Urinary bladder (tissue), 3 donors: ENCODE measurements at regions not wholly inside any gene's neighbourhood (a gene's known extent, or its start where the extent isn't known, plus 50 kb on each side); places are given as distances from the start of the nearest gene placed in this dataset.
"Not testable (repeated sequence)": the region's sequence is repeated elsewhere in the genome, so short reads cannot be mapped to it uniquely, and the experiment has no call there.

Experiments
- DNase-seq: peaks from one replicate; pipeline ENCODE4 v3.0.0-alpha.2; 2015; ENCODE audit errors: extremely low spot score
- H3K27ac ChIP-seq: one replicate; pipeline ENCODE4 v1.5.1; 2013; ENCODE audit warnings: low read depth, mild to moderate bottlenecking, moderate library complexity
- H3K36me3 ChIP-seq: one replicate; pipeline ENCODE4 v1.6.1; 2013; ENCODE audit warnings: mild to moderate bottlenecking, moderate library complexity; ENCODE audit not compliant: insufficient read depth
- H3K4me1 ChIP-seq: one replicate; pipeline ENCODE4 v1.6.1; 2013; ENCODE audit warnings: mild to moderate bottlenecking, moderate library complexity; ENCODE audit not compliant: insufficient read depth
- H3K4me3 ChIP-seq: one replicate; pipeline ENCODE4 v1.5.1; 2013; ENCODE audit warnings: low read depth, low read length
- WGBS: extraction: QIAGEN DNeasy Blood & Tissue Kit; methylation state at CpG from one replicate; pipeline ENCODE4 v1.1.7; 2013; 5-methylcytosine and 5-hydroxymethylcytosine counted together
- donor health status: healthy with polysubstance abuse.
- donor health status: healthy.

GRCh38 chr6:60830726-60831125 lies 1455.3 kb downstream of the KHDRBS2 start:
- not testable (repeated sequence) for H3K27ac ChIP-seq, H3K4me3 ChIP-seq, H3K36me3 ChIP-seq, DNase-seq, H3K4me1 ChIP-seq
- 32% methylated on average over 4 of the region's 4 CpGs for WGBS

- DNase-seq, H3K4me1 ChIP-seq, H3K36me3 ChIP-seq, H3K27ac ChIP-seq, H3K4me3 ChIP-seq: not testable (repeated sequence)
These were observed 1463.4 kb downstream of the KHDRBS2 start for GRCh38 chr6:60822597-60822996.

GRCh38 chr6:60818072-60818471 lies 1468.0 kb downstream of the KHDRBS2 start:
- not testable (repeated sequence) for DNase-seq, H3K36me3 ChIP-seq, H3K4me3 ChIP-seq, H3K4me1 ChIP-seq, H3K27ac ChIP-seq
- WGBS: 80% methylated on average over 2 of the region's 2 CpGs

GRCh38 chr6:60814784-60815183 lies 1471.2 kb downstream of the KHDRBS2 start:
- not testable (repeated sequence) for H3K36me3 ChIP-seq, DNase-seq, H3K4me1 ChIP-seq, H3K4me3 ChIP-seq, H3K27ac ChIP-seq
- WGBS: 88% methylated on average over 1 of the region's 1 CpG

DNA sequence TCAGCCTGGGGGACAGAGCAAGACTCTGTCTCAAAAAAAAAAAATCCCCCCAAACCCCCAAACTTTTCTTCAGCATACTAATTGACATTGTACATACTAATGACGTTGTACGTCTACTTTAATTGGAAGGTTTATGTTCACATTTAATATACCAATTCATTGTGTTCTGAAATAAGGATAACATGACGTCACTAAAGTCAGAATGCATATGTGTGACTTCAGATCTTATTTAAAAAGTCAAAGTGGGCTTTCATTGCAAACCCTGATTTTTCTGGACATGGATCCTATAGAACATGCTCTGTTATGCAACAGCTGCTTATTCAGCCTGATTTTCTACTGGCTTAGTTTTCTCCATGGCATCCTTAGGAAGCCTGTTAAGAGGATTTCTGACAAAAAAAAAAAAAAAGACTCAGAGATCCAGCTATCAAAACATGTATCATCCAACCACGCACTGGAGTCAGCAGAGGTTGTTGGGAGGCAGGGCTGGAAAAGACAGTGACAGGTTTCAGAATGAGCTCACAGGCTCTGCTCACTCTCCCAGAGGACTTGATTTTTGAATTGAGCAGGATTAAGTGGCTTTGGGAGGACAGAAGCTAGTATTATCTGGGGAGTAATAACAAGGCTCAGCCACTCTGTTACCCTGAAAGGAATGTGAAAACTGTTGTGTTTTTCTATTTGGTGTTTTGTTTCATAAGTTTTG lies 1472.0 kb downstream of the KHDRBS2 start:
- H3K27ac ChIP-seq, DNase-seq, H3K4me1 ChIP-seq, H3K4me3 ChIP-seq, H3K36me3 ChIP-seq: not testable (repeated sequence)
- 73% methylated on average over 4 of the region's 4 CpGs for WGBS

- not testable (repeated sequence) for H3K4me3 ChIP-seq, H3K4me1 ChIP-seq, H3K36me3 ChIP-seq, DNase-seq, H3K27ac ChIP-seq
- 53% methylated on average over 2 of the region's 2 CpGs for WGBS
These were observed 1475.8 kb downstream of the KHDRBS2 start for GRCh38 chr6:60810216-60810615.

DNA sequence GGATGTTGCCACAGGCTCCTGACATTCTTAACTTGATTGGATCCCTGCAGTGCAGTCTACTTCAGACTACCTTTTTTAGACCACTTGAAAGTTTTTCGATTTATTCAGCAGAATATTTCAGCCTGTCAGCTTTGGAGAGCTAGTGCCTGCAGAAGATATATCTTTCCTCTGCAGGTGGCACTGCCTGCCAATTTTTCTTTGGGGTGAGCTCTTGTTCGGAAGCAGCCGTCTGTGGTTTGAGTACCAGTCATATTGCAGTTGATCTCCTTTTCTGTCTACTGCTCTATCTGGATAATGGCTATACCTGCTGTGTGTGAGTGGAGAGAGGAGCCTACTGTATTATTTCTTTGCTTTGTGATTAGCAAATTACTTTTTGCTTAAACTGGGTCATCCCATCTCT lies 1486.9 kb downstream of the KHDRBS2 start:
- DNase-seq, H3K27ac ChIP-seq: not testable (repeated sequence)
- WGBS: 37% methylated on average over 3 of the region's 3 CpGs

DNA sequence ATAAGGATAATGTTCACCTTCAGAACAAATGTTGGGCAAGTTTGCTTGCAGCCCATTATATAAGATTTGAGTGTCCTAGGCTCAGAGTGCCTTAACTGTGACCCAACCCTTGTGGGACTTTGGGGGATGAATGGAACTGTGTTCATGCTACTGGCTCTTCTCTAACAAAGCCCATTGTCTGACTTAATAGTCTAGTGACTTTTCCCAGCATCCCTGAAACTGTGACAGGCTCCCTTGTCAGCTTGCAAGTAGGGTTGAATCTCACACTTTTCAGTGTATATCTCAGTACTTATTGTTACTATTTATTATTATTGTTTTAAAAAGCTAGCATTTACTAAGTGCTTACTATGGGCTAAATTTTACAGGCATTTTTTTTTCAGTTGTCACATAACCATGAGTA lies 1488.2 kb downstream of the KHDRBS2 start:
- DNase-seq, H3K4me1 ChIP-seq, H3K4me3 ChIP-seq, H3K36me3 ChIP-seq, H3K27ac ChIP-seq: not testable (repeated sequence)

More for the DNA sequence above, 1486.9 kb downstream of the KHDRBS2 start:
- not testable (repeated sequence) for H3K4me3 ChIP-seq, H3K4me1 ChIP-seq, H3K36me3 ChIP-seq

GRCh38 chr6:60789601-60790000 lies 1496.4 kb downstream of the KHDRBS2 start:
- not testable (repeated sequence) for H3K4me3 ChIP-seq, H3K27ac ChIP-seq, H3K36me3 ChIP-seq, H3K4me1 ChIP-seq, DNase-seq
- WGBS: 91% methylated on average over 13 of the region's 13 CpGs

- H3K27ac ChIP-seq, H3K4me1 ChIP-seq, H3K36me3 ChIP-seq, DNase-seq, H3K4me3 ChIP-seq: not testable (repeated sequence)
- WGBS: 47% methylated on average over 4 of the region's 4 CpGs
These were observed 1503.1 kb downstream of the KHDRBS2 start for GRCh38 chr6:60782698-60783464.

DNA sequence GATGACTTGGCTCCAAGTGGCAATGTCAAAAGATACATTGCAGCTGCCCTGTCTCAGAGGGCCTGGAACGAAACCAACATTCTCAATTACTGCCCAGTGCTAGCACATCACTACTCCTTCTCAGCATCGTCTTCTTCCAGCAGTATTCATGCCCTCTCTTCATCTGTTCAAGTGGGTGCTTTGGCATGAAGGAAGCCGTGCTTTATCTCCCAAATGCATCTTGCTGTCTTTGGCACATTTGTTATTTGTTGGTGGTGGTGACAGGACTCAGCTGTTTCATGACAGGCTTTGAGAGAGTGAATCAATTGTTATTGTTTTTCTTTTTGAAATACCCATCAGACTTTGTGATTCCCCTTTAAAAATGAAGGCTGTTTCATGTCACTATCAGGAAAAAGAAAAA lies 1506.4 kb downstream of the KHDRBS2 start:
- not testable (repeated sequence) for H3K4me3 ChIP-seq, H3K36me3 ChIP-seq, DNase-seq, H3K4me1 ChIP-seq, H3K27ac ChIP-seq
- WGBS: 19% methylated on average over 3 of the region's 3 CpGs

DNA sequence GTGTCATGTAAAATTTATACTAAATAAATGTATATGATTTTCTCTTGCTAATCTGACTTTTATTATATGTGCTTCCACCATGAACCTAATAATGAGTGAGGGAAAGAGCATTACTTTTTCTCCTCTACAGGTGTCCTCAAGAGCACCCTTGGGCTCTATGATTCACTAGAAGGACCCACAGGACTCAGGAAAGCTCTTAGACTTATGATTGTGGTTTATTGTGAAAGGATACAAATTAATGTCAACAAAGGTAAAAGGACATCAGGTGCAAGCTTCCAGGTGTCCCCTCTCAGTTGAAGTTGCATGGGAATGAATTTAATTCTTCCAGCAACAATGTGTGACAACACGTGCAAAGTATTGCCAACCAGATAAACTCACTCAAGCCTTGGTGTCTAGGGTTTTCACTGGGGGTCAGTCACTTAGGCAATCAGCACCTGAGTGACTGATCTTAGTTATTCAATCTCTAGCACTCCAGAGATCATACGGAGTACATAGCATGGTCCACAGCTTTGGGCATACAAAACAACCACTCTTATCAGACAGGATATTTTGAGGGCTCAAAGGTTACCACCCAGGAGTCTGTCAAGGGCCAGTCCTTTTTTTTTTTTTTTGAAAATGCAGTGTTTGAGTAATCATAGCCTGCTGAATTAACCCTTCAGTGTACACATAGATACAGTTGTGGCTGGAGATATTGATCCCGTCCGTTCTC lies 1518.1 kb downstream of the KHDRBS2 start:
- not testable (repeated sequence) for H3K27ac ChIP-seq, DNase-seq, H3K4me3 ChIP-seq, H3K36me3 ChIP-seq, H3K4me1 ChIP-seq
- WGBS: 75% methylated on average over 4 of the region's 4 CpGs

DNA sequence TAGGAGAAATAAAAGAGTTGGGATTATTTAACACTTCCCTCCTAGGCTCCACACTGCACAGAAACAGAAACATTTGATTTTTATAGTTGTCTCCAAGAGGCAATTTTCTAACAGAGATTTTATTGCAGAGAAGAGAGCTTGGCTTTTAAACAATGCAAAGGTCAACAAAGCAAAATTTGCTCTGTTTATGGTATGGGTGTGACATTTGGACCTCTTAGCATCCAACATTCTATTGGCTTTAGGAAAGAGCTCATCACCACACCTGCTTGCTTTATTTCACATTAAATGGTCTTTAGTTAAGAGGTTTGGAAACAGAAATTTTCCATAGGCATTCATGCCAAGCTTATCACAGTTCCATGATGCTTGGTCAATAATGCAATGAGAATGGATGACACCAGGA lies 1520.7 kb downstream of the KHDRBS2 start:
- DNase-seq, H3K4me1 ChIP-seq, H3K27ac ChIP-seq, H3K4me3 ChIP-seq, H3K36me3 ChIP-seq: not testable (repeated sequence)
